ENCODE measurements at regions not wholly inside any gene's neighbourhood (a gene's known extent, or its start where the extent isn't known, plus 50 kb on each side); places are given as distances from the start of the nearest gene placed in this dataset.

- RAD21 ChIA-PET (ENCODE audit: unreplicated experiment), result no interaction called here
- H3K27me3 ChIP-seq (replicated peaks in 1 of 2; ENCODE audit: control insufficient read depth in 2 of 2, insufficient read depth in 2 of 2, low read length in 1 of 2), result no peaks in the 10 kb centered on the region
- no peaks in the 10 kb centered on the region for H3K4me1 ChIP-seq (ENCODE audit: control insufficient read depth, insufficient read depth, low read length)
- no peak overlapping the region for H3K4me3 ChIP-seq
- in situ Hi-C loops (cut with MboI) (no loop called here), intact Hi-C loops (cut with micrococcal nuclease; ENCODE audit: unreplicated experiment) (no loop called here)
- BruUV-seq (replicated peaks), result no TSS peak
- no peaks in the 10 kb centered on the region for H3K9me3 ChIP-seq (replicated peaks; ENCODE audit: control insufficient read depth, insufficient read depth, low read length)
- SMC1A ChIA-PET (ENCODE audit: uncharacterized antibody, unreplicated experiment), result interaction anchor here (0.6 kb wide), 1 partner anchor 1034 kb away, joined by 3 read pairs; no protein-coding TSS in a partner anchor
- no peak overlapping the region for H3K27ac ChIP-seq (ENCODE audit: control insufficient read depth, insufficient read depth)
- FAIRE-seq, result no peak
- POLR2A ChIA-PET, result no interaction called here
- no peak overlapping the region for H2AFZ ChIP-seq (ENCODE audit: control insufficient read depth, low read depth, low read length)
- no peak overlapping the region for H3K9ac ChIP-seq (ENCODE audit: control insufficient read depth, insufficient read depth, low read length)
- H3K36me3 ChIP-seq (ENCODE audit: control insufficient read depth in 2 of 2, insufficient read depth in 2 of 2, low read length in 1 of 2), result no peaks in the 10 kb centered on the region
- 26% methylated on average over 1 of the region's 1 CpG for WGBS (ENCODE audit: insufficient coverage, insufficient replicate concordance, low lambda C conversion rate, missing lambda C conversion rate)
- ATAC-seq, result no peak
- H3K4me2 ChIP-seq (ENCODE audit: control insufficient read depth, insufficient read depth), result no peak overlapping the region
- no peak for DNase-seq (ENCODE audit: low read depth, low spot score)
- H4K20me1 ChIP-seq (ENCODE audit: control insufficient read depth, insufficient read depth), result no peaks in the 10 kb centered on the region
- CTCF ChIA-PET, result interaction anchor here (0.9 kb wide), 1 partner anchor 9 kb away, joined by 3 read pairs; no protein-coding TSS in a partner anchor
- H3K79me2 ChIP-seq (ENCODE audit: control insufficient read depth, insufficient read depth, low read length), result no peaks in the 10 kb centered on the region
- TF ChIP-seq NR2F1 (conservative IDR thresholded peaks at IDR 0.05) (no peak), E2F8 (IDR thresholded peaks at IDR 0.05; ENCODE audit: low read depth, partially characterized antibody) (no peak), SIX5 (IDR thresholded peaks at IDR 0.05; ENCODE audit: low read depth, low read length, severe bottlenecking) (no peak), ATF2 (IDR thresholded peaks at IDR 0.05; ENCODE audit: low read length) (no peak), PRDM15 (CRISPR knock-in tag; IDR thresholded peaks at IDR 0.05) (no peak), RELA (IDR thresholded peaks at IDR 0.05; ENCODE audit: borderline replicate concordance, partially characterized antibody) (no peak), ZBTB40 (IDR thresholded peaks at IDR 0.05; ENCODE audit: borderline replicate concordance) (no peak), BACH1 (IDR thresholded peaks at IDR 0.05; ENCODE audit: borderline replicate concordance) (no peak), DPF2 (IDR thresholded peaks at IDR 0.05) (no peak), SPI1 (IDR thresholded peaks at IDR 0.05; ENCODE audit: borderline replicate concordance, insufficient read depth, low read depth, low read length) (no peak), CEBPB (IDR thresholded peaks at IDR 0.05; ENCODE audit: borderline replicate concordance in 1 of 2, low read depth in 2 of 2, low read length in 2 of 2) (no peak)
These were observed 92.8 kb downstream of the ZIC4 start for GRCh38 chr3:147313513-147313912.
